ENCODE measurements at regions not wholly inside any gene's neighbourhood (a gene's known extent, or its start where the extent isn't known, plus 50 kb on each side); places are given as distances from the start of the nearest gene placed in this dataset.
"Not testable (repeated sequence)": the region's sequence is repeated elsewhere in the genome, so short reads cannot be mapped to it uniquely, and the experiment has no call there.

- Histone ChIP-seq H3K4me3 (no peak overlapping the region), H3K9me3 (peaks cover 0 to 14% (median 11%) of the 10 kb centered on the region in 3 donors), H3K27me3 (no peaks in the 10 kb centered on the region), H3K36me3 (no peaks in the 10 kb centered on the region), H3K4me1 (no peaks in the 10 kb centered on the region), H3K27ac (no peak overlapping the region)
- TF ChIP-seq, protein P1, sequence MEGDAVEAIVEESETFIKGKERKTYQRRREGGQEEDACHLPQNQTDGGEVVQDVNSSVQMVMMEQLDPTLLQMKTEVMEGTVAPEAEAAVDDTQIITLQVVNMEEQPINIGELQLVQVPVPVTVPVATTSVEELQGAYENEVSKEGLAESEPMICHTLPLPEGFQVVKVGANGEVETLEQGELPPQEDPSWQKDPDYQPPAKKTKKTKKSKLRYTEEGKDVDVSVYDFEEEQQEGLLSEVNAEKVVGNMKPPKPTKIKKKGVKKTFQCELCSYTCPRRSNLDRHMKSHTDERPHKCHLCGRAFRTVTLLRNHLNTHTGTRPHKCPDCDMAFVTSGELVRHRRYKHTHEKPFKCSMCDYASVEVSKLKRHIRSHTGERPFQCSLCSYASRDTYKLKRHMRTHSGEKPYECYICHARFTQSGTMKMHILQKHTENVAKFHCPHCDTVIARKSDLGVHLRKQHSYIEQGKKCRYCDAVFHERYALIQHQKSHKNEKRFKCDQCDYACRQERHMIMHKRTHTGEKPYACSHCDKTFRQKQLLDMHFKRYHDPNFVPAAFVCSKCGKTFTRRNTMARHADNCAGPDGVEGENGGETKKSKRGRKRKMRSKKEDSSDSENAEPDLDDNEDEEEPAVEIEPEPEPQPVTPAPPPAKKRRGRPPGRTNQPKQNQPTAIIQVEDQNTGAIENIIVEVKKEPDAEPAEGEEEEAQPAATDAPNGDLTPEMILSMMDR (IDR thresholded peaks at IDR 0.05) = no peak
- intact Hi-C loops (cut with DNase I; ENCODE audit: low total_unique reads) = no loop called here
- no peak for DNase-seq
Measured at GRCh38 chr15:47900751-47901150, 183.4 kb downstream of the SEMA6D start.

- no peaks in the 10 kb centered on the region for H3K36me3 ChIP-seq
- no peaks in the 10 kb centered on the region for H3K27me3 ChIP-seq
- H3K27ac ChIP-seq = no peak overlapping the region
- TF ChIP-seq, protein P1 (IDR thresholded peaks at IDR 0.05) = no peak
- DNase-seq = no peak
- no peaks in the 10 kb centered on the region for H3K4me1 ChIP-seq
- H3K9me3 ChIP-seq = peaks cover 0 to 14% (median 11%) of the 10 kb centered on the region in 3 donors
- H3K4me3 ChIP-seq = no peak overlapping the region
- intact Hi-C loops (cut with DNase I; ENCODE audit: low total_unique reads) = no loop called here
Measured at GRCh38 chr15:47903368-47903767, 186.1 kb downstream of the SEMA6D start.

GRCh38 chr15:47908486-47908885, 191.2 kb downstream of the SEMA6D start:
- Histone ChIP-seq H3K4me3 (no peak overlapping the region), H3K9me3 (peaks cover 0 to 7% (median 2%) of the 10 kb centered on the region in 3 donors), H3K27ac (no peak overlapping the region), H3K4me1 (peaks cover 0 to under 1% (median 0%) of the 10 kb centered on the region in 4 donors), H3K36me3 (no peaks in the 10 kb centered on the region), H3K27me3 (no peaks in the 10 kb centered on the region)
- intact Hi-C loops (cut with DNase I; ENCODE audit: low total_unique reads) = no loop called here
- TF ChIP-seq, protein P1 (IDR thresholded peaks at IDR 0.05) = no peak
- no peak for DNase-seq

DNA sequence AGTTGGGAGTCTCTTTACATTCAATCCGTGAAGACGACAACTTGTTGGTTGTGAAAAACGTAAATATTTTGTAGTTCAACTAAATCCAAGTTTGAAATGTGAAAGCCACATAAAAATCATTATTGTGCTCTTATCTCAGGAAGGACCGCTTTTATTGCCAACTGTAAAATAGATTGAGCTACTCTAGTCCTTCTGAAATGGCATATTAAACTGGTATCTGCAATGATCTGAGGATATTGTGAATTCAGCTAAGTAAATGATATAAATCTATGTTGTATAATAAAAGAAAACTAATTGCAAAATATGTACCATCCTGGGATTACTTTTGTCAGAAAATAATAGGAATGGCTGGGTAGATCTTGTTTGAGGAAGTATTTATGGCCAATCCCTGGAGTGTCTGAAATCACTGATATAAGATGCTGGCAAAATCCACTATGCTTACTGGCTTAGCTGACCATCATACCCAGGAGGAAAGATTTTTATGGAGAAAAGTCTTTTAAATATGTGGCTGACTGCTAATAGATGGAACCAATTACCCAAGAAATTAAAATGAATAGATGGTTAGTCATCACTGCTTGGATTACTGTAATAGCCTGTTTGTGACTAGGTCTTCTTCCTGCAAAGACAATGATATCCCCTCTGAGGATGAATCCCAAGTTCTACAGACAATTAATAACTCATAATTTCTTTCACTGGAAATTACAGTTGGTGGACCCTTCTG, 191.8 kb downstream of the SEMA6D start:
- H3K9me3 ChIP-seq = peaks cover 0 to 7% (median 2%) of the 10 kb centered on the region in 3 donors
- TF ChIP-seq, protein P1 (IDR thresholded peaks at IDR 0.05) = no peak
- H3K36me3 ChIP-seq = no peaks in the 10 kb centered on the region
- no peak for DNase-seq
- peaks cover 0 to 3% (median 2%) of the 10 kb centered on the region in 4 donors for H3K4me1 ChIP-seq
- no peak overlapping the region for H3K4me3 ChIP-seq
- no peaks in the 10 kb centered on the region for H3K27me3 ChIP-seq
- H3K27ac ChIP-seq = no peak overlapping the region
- intact Hi-C loops (cut with DNase I; ENCODE audit: low total_unique reads) = no loop called here

GRCh38 chr15:47912910-47913309, 195.6 kb downstream of the SEMA6D start:
- H3K9me3 ChIP-seq; H3K4me1 ChIP-seq; H3K27ac ChIP-seq; H3K36me3 ChIP-seq; H3K4me3 ChIP-seq; intact Hi-C loops (cut with DNase I; ENCODE audit: low total_unique reads); DNase-seq; H3K27me3 ChIP-seq: not testable (repeated sequence)

- TF ChIP-seq, protein P1 (IDR thresholded peaks at IDR 0.05) = no peak
- no peak for DNase-seq
- no peak overlapping the region for H3K4me3 ChIP-seq
- H3K9me3 ChIP-seq = no peaks in the 10 kb centered on the region
- H3K27me3 ChIP-seq = no peaks in the 10 kb centered on the region
- H3K27ac ChIP-seq = no peak overlapping the region
- H3K4me1 ChIP-seq = peaks cover 0 to 3% (median 2%) of the 10 kb centered on the region in 4 donors
- intact Hi-C loops (cut with DNase I; ENCODE audit: low total_unique reads) = no loop called here
- no peaks in the 10 kb centered on the region for H3K36me3 ChIP-seq
Measured at GRCh38 chr15:47917881-47918280, 200.6 kb downstream of the SEMA6D start.
